HG03521 (cell line): ENCODE measurements at regions not wholly inside any gene's neighbourhood (a gene's known extent, or its start where the extent isn't known, plus 50 kb on each side); places are given as distances from the start of the nearest gene placed in this dataset.
"Not testable (repeated sequence)": the region's sequence is repeated elsewhere in the genome, so short reads cannot be mapped to it uniquely, and the experiment has no call there.

Source experiments
- ATAC-seq: cut with Tn5 transposase; IDR thresholded peaks from one replicate; pipeline ENCODE4 v1.9.1; 2021; ENCODE audit warnings: mild to moderate bottlenecking, moderate library complexity; ENCODE audit not compliant: unreplicated experiment

GRCh38 chr12:88677464-88677863, 97.2 kb upstream of the KITLG start:
- ATAC-seq = no peak

- ATAC-seq = not testable (repeated sequence)
These were observed 87.3 kb upstream of the KITLG start for GRCh38 chr12:88667615-88668014.

GRCh38 chr12:88665071-88665470, 84.8 kb upstream of the KITLG start:
- no peak for ATAC-seq

GRCh38 chr12:88662961-88663360, 82.7 kb upstream of the KITLG start:
- ATAC-seq = no peak

GRCh38 chr12:88662093-88662492, 81.8 kb upstream of the KITLG start:
- no peak for ATAC-seq

- ATAC-seq = no peak
These were observed 77.7 kb upstream of the KITLG start for GRCh38 chr12:88658009-88658408.

- ATAC-seq = no peak
These were observed 70.4 kb upstream of the KITLG start for GRCh38 chr12:88650715-88651114.

GRCh38 chr12:88648625-88649024, 68.4 kb upstream of the KITLG start:
- no peak for ATAC-seq

GRCh38 chr12:88646824-88647223, 66.6 kb upstream of the KITLG start:
- ATAC-seq = no peak

GRCh38 chr12:88645816-88646215, 65.5 kb upstream of the KITLG start:
- ATAC-seq = no peak

- ATAC-seq = no peak
These were observed 64.9 kb upstream of the KITLG start for GRCh38 chr12:88644946-88645702.

- ATAC-seq = no peak
These were observed 63.4 kb upstream of the KITLG start for GRCh38 chr12:88643685-88644084.

GRCh38 chr12:88642675-88643431, 62.6 kb upstream of the KITLG start:
- ATAC-seq = no peak

GRCh38 chr12:88638966-88639760, 58.9 kb upstream of the KITLG start:
- ATAC-seq = no peak

- ATAC-seq = no peak
These were observed 58.1 kb upstream of the KITLG start for GRCh38 chr12:88638388-88638787.

- no peak for ATAC-seq
These were observed 53.7 kb upstream of the KITLG start for GRCh38 chr12:88634008-88634407.

GRCh38 chr12:88633312-88633711, 53.0 kb upstream of the KITLG start:
- ATAC-seq = no peak

GRCh38 chr12:88630561-88630960, 50.3 kb upstream of the KITLG start:
- ATAC-seq = no peak
